SK-N-SH (cell line): ENCODE measurements at regions not wholly inside any gene's neighbourhood (a gene's known extent, or its start where the extent isn't known, plus 50 kb on each side); places are given as distances from the start of the nearest gene placed in this dataset.
"Not testable (repeated sequence)": the region's sequence is repeated elsewhere in the genome, so short reads cannot be mapped to it uniquely, and the experiment has no call there.

Source experiments
- CTCF ChIA-PET: fragments of 300-600, 350-600 bp; formaldehyde crosslinking; extraction: SDS; loops from one replicate; lab custom pipeline; 2021; lab: Yijun Ruan, JAX
- POLR2A ChIA-PET: fragments of 350-600 bp; sonication (Branson Sonifier 250); formaldehyde crosslinking; extraction: SDS; loops from one replicate; lab custom pipeline; 2020; ENCODE audit warnings: antibody characterized with exemption, inconsistent platforms; lab: Yijun Ruan, JAX
- DNase-seq: peaks from one replicate; pipeline ENCODE4 v3.0.0; 2012
- H2AFZ ChIP-seq: fragments of 200-600 bp; sonication (generic); 2 replicates; pipeline ENCODE4 v1.8.1; 2016; ENCODE audit warnings: antibody characterized with exemption, mild to moderate bottlenecking, low read depth
- H3F3A ChIP-seq: fragments of 200-600 bp; sonication (generic); replicated peaks from 2 replicates; pipeline ENCODE3; 2016; ENCODE audit warnings: antibody characterized with exemption, mild to moderate bottlenecking; ENCODE audit not compliant: insufficient read depth
- H3K27ac ChIP-seq, 2 experiments: fragments of 200-500 bp in 1 of 2; fragments of 200-600 bp in 1 of 2; sonication (Bioruptor generic) in 1 of 2; sonication (generic), shearing (Covaris generic) in 1 of 2; 2 replicates each; pipeline versions ENCODE4 v1.5.1 to v1.6.1; 2014 to 2016; ENCODE audit warnings: low read depth in 2 of 2, inconsistent platforms in 1 of 2, low read length in 1 of 2, mild to moderate bottlenecking in 1 of 2, mixed read lengths in 1 of 2
- H3K27me3 ChIP-seq: fragments of 200-600 bp; sonication (generic), shearing (Covaris generic); 2 replicates; pipeline ENCODE4 v1.6.1; 2016; ENCODE audit warnings: mixed run types; ENCODE audit not compliant: insufficient read depth
- H3K36me3 ChIP-seq, 2 experiments: fragments of 200-500 bp in 1 of 2; fragments of 200-600 bp in 1 of 2; sonication (Bioruptor generic) in 1 of 2; sonication (generic) in 1 of 2; replicated peaks in 1 of 2; 2 replicates each; pipeline versions ENCODE3 to v1.5.1; 2014 to 2016; ENCODE audit warnings: low read length in 1 of 2, mild to moderate bottlenecking in 1 of 2; ENCODE audit not compliant: insufficient read depth in 2 of 2, control insufficient read depth in 1 of 2
- H3K4me1 ChIP-seq, 2 experiments: fragments of 200-500 bp in 1 of 2; fragments of 200-600 bp in 1 of 2; sonication (Bioruptor generic) in 1 of 2; sonication (generic), shearing (Covaris generic) in 1 of 2; 2 replicates each; pipeline versions ENCODE4 v1.5.1 to v1.6.1; 2014 to 2016; ENCODE audit warnings: low read depth in 1 of 2, low read length in 1 of 2, mixed run types in 1 of 2; ENCODE audit not compliant: insufficient read depth in 2 of 2, control insufficient read depth in 1 of 2
- H3K4me2 ChIP-seq: fragments of 200-600 bp; sonication (generic), shearing (Covaris generic); 2 replicates; pipeline ENCODE4 v1.6.1; 2017; ENCODE audit warnings: mixed run types
- H3K4me3 ChIP-seq, 2 experiments: fragments of 200-500 bp in 1 of 2; fragments of 200-600 bp in 1 of 2; sonication (Bioruptor generic) in 1 of 2; sonication (generic), shearing (Covaris generic) in 1 of 2; 2 replicates each; pipeline versions ENCODE4 v1.5.1 to v1.8.1; 2014 to 2016; ENCODE audit warnings: low read depth in 2 of 2, inconsistent platforms in 1 of 2, low read length in 1 of 2, mild to moderate bottlenecking in 1 of 2, mixed read lengths in 1 of 2, moderate library complexity in 1 of 2
- H3K79me2 ChIP-seq: fragments of 200-600 bp; sonication (generic); 2 replicates; pipeline ENCODE4 v1.8.1; 2017; ENCODE audit warnings: mild to moderate bottlenecking; ENCODE audit not compliant: insufficient read depth
- H3K9ac ChIP-seq: fragments of 200-600 bp; sonication (generic); 2 replicates; pipeline ENCODE4 v1.6.1; 2017; ENCODE audit warnings: mixed run types
- H3K9me2 ChIP-seq: fragments of 200-600 bp; sonication (generic); 2 replicates; pipeline ENCODE4 v1.6.1; 2017; ENCODE audit warnings: mixed run types
- H3K9me3 ChIP-seq: fragments of 200-600 bp; sonication (generic); 2 replicates; pipeline ENCODE4 v1.6.1; 2017; ENCODE audit warnings: mixed run types, mild to moderate bottlenecking, moderate library complexity
- H4K20me1 ChIP-seq: fragments of 200-600 bp; sonication (generic); 2 replicates; pipeline ENCODE4 v1.6.1; 2017; ENCODE audit warnings: mild to moderate bottlenecking, mixed run types; ENCODE audit not compliant: insufficient read depth
- ELF1 ChIP-seq: IDR thresholded peaks from 2 replicates; pipeline ENCODE4 v1.4.0; 2012
- EZH2phosphoT487 ChIP-seq: fragments of 200-600 bp; sonication (generic); IDR thresholded peaks from 2 replicates; pipeline ENCODE4 v1.6.1; 2017; ENCODE audit warnings: low read depth, mixed run types, mild to moderate bottlenecking, antibody characterized with exemption, moderate library complexity, borderline replicate concordance
- IRF3 ChIP-seq: fragments of 150-350 bp; IDR thresholded peaks from 2 replicates; pipeline ENCODE4 v1.6.1; 2016; ENCODE audit warnings: mild to moderate bottlenecking, low read depth, low read length
- JUND ChIP-seq: IDR thresholded peaks from 2 replicates; pipeline ENCODE4 v1.4.0; 2012
- MAX ChIP-seq: IDR thresholded peaks from 2 replicates; pipeline ENCODE4 v1.4.0; 2012; ENCODE audit warnings: low read depth
- MXI1 ChIP-seq: IDR thresholded peaks from 2 replicates; pipeline ENCODE4 v1.6.1; 2012; ENCODE audit warnings: mild to moderate bottlenecking, low read depth, low read length, improper control_type of control experiment
- NRF1 ChIP-seq: IDR thresholded peaks from 2 replicates; pipeline ENCODE4 v1.6.1; 2012; ENCODE audit warnings: low read depth, mild to moderate bottlenecking, low read length
- RAD21 ChIP-seq: IDR thresholded peaks from 2 replicates; pipeline ENCODE4 v1.6.1; 2012; ENCODE audit warnings: mild to moderate bottlenecking, low read length
- SIN3A ChIP-seq: IDR thresholded peaks from 2 replicates; pipeline ENCODE4 v1.6.1; 2012; ENCODE audit warnings: low read depth, mild to moderate bottlenecking, low read length, moderate library complexity, borderline replicate concordance
- TCF12 ChIP-seq: IDR thresholded peaks from 2 replicates; pipeline ENCODE4 v1.4.0; 2012
- YY1 ChIP-seq: IDR thresholded peaks from 2 replicates; pipeline ENCODE4 v1.4.0; 2012; ENCODE audit warnings: low read depth, mild to moderate bottlenecking
- ZBTB33 ChIP-seq: IDR thresholded peaks from 2 replicates; pipeline ENCODE4 v1.4.0; 2012; ENCODE audit warnings: low read depth, borderline replicate concordance
- WGBS: methylation state at CpG from one replicate; pipeline ENCODE4 v1.1.6; 2017; ENCODE audit warnings: low lambda C conversion rate; 5-methylcytosine and 5-hydroxymethylcytosine counted together
- TF ChIP-seq, protein P1 (sequence below): fragments of 150-350 bp; IDR thresholded peaks from 2 replicates; pipeline ENCODE4 v1.6.1; 2017; ENCODE audit warnings: antibody characterized with exemption, low read length, low read depth, borderline replicate concordance

DNA sequence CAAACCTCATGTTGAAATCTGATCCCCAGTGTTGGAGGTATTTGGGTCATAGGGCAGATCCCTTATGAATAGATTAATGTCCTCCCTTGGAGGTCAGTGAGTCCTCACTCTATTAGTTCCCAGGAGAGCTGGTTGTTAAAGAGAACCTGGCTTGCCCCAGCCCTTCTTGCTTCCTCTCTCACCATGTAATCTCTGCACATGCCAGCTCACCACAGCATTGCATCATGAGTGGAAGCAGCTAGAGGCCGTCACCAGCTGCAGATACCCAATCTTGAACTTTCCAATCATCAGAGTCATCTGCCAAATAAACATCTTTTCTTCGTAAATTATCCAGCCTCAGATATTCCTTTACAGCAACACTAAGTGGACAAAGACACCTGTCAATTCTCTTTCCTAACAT lies 161.8 kb upstream of the IGF1 start:
- CTCF ChIA-PET, result no interaction called here

GRCh38 chr12:102640658-102641057 lies 160.3 kb upstream of the IGF1 start:
- H3F3A ChIP-seq, H3K9me2 ChIP-seq, H3K4me3 ChIP-seq, CTCF ChIA-PET, POLR2A ChIA-PET, H3K4me2 ChIP-seq, H2AFZ ChIP-seq, H4K20me1 ChIP-seq, DNase-seq, H3K9ac ChIP-seq, H3K27ac ChIP-seq, H3K79me2 ChIP-seq, H3K27me3 ChIP-seq, H3K4me1 ChIP-seq, H3K36me3 ChIP-seq, H3K9me3 ChIP-seq: not testable (repeated sequence)
- 28% methylated on average over 1 of the region's 1 CpG for WGBS

More for the DNA sequence above, 161.8 kb upstream of the IGF1 start:
- WGBS, result 26% methylated on average over 2 of the region's 2 CpGs
- no peaks in the 10 kb centered on the region for H3K9me2 ChIP-seq
- no peaks in the 10 kb centered on the region for H3F3A ChIP-seq
- POLR2A ChIA-PET, result no interaction called here
- no peaks in the 10 kb centered on the region for H3K36me3 ChIP-seq
- no peak overlapping the region for H3K9ac ChIP-seq
- no peak for DNase-seq
- H3K79me2 ChIP-seq, result no peaks in the 10 kb centered on the region
- H3K4me1 ChIP-seq, result no peaks in the 10 kb centered on the region; a peak in 2 of 4 replicates
- no peak overlapping the region for H3K4me3 ChIP-seq
- no peaks in the 10 kb centered on the region for H4K20me1 ChIP-seq
- H3K4me2 ChIP-seq, result no peak overlapping the region
- H2AFZ ChIP-seq, result no peak overlapping the region
- TF ChIP-seq, protein P1, sequence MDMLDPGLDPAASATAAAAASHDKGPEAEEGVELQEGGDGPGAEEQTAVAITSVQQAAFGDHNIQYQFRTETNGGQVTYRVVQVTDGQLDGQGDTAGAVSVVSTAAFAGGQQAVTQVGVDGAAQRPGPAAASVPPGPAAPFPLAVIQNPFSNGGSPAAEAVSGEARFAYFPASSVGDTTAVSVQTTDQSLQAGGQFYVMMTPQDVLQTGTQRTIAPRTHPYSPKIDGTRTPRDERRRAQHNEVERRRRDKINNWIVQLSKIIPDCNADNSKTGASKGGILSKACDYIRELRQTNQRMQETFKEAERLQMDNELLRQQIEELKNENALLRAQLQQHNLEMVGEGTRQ, result no peak
- TF ChIP-seq RAD21 (no peak), IRF3 (no peak), JUND (no peak), MXI1 (no peak), YY1 (no peak), ELF1 (no peak), EZH2phosphoT487 (no peak), ZBTB33 (no peak), SIN3A (no peak), NRF1 (no peak), MAX (no peak), TCF12 (no peak)
- TF ChIP-seq, all 33 proteins: peak for 0
- Histone ChIP-seq H3K27ac (no peak overlapping the region), H3K27me3 (no peaks in the 10 kb centered on the region), H3K9me3 (no peaks in the 10 kb centered on the region; the same call in 1 of the 2 replicates)
